Hematopoietic multipotent progenitor cell (in vitro differentiated cells): ENCODE measurements at regions not wholly inside any gene's neighbourhood (a gene's known extent, or its start where the extent isn't known, plus 50 kb on each side); places are given as distances from the start of the nearest gene placed in this dataset.
"Not testable (repeated sequence)": the region's sequence is repeated elsewhere in the genome, so short reads cannot be mapped to it uniquely, and the experiment has no call there.

Source experiments
- DNase-seq, 3 donors: peaks; one replicate each; pipeline ENCODE4 v3.0.0-alpha.2; 2011 to 2015; ENCODE audit warnings: low read depth in 2 of 3, low spot score in 2 of 3

DNA sequence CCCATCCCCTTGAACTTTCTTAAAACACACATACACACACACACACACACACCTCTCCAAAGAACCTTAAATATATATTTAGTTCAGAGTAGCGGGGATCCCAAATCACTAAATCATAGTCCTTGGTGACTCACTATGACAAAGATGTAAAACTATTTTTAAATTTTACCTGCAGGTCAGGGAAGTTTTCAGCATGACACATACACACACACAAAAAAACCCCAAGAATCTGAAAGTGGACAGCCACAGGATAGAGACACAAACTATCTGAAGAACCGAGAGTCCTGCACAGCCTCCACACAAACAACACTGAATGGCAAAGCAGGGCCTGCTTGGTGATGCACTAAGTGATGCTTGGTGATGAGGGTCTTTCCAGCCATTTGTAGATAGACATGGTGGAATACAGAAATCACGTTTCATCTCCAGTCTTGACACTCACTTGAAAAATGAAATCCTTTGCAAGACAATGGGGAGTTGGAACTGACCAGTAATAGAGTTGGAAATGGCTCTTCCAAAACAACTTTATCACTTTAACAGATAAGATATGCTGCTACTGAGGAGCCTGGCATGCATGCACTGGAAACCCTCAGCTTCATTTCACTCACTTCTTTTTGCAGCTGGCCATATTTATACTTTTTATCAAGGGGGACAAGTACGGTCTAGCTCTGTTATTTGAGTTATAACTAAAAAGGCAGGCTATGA lies 307.3 kb downstream of the RAPGEF2 start:
- DNase-seq, result no peak

GRCh38 chr4:159410891-159411290 lies 308.0 kb downstream of the RAPGEF2 start:
- no peak for DNase-seq

DNA sequence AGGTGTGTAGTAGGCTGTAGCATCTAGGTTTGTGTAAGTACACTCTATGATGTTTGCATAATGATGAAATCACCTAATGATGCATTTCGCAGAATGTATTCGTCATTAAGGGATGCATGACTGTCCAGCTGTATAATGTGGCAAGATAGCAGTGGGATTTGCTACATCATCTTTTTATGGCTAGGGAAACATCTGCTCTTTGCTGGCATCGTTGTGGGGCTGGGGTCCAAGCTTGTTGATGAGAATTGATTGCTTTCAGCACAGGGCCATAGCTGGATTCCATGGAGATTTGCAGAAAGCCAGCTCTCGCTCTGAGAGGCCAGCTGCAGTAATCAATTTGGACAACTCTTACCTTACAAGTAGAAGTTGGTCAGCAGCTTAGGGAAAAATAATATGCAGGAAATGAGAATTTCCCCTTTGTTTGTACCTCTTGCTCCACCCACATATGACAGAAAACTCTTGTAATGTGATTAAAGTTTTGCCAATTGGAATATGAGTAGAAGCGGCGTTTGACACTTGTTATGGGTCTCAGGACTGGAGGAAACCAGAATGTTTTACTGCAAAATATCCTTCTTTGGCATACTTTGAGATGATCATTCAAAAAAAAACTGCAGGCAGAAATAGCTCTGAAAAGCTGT lies 310.5 kb downstream of the RAPGEF2 start:
- DNase-seq, result no peak

DNA sequence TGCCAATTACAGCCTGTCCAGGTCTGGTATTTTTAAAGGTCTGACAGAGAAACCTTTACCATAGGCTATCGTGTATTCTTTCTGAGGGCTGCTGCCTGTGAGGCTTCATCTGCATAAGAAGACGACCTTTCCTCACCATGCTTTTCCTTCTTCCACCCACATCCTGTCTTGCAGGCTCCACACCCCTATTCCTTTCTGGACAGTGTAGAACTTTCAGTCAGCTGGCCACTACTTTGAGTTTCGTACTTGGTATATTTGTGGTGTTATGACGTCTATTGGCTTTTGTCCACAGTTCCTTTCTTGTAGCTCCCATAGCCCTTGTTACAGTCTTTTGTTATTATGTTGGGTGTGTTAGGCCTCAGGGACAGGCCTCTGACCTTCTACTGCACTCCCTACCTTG lies 311.4 kb downstream of the RAPGEF2 start:
- DNase-seq, result no peak

DNA sequence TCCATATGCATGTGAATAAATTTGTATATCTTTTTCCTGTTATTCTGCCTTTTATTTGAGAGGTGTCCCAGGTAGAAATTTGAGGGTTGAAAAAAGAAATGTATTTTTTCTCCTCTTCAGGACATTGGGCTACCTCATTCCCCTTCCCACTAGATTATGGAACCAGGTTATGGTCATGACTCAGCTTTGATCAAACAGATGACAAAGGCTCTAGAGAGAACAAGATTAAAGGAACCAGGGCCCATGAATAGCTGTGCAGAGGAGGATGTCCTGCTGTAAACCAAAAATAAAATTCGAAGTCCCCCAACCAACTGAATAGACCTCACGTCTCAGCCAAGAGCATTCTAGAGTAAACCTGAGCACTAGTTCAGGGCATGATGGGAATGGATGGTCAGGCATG lies 313.2 kb downstream of the RAPGEF2 start:
- DNase-seq, result no peak

DNA sequence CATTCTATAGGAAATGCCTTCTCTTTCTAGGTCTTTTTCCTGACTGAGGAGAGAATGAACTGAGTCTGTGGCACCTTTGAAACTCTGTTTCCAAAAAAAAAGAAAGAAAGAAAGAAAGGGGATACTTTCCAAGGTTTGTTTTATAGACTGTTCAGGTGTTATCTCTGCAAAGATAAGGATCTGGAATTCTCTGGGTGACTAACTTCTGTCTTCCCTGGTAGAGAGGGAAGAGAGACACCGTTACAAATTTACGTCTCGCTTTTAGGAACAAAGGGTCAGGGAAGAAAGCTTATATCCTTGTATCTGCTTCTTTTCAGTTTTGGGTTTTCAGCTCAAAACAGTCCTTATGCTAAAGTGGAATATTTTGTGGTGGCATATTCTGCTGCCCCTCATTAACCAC lies 314.1 kb downstream of the RAPGEF2 start:
- no peak for DNase-seq

DNA sequence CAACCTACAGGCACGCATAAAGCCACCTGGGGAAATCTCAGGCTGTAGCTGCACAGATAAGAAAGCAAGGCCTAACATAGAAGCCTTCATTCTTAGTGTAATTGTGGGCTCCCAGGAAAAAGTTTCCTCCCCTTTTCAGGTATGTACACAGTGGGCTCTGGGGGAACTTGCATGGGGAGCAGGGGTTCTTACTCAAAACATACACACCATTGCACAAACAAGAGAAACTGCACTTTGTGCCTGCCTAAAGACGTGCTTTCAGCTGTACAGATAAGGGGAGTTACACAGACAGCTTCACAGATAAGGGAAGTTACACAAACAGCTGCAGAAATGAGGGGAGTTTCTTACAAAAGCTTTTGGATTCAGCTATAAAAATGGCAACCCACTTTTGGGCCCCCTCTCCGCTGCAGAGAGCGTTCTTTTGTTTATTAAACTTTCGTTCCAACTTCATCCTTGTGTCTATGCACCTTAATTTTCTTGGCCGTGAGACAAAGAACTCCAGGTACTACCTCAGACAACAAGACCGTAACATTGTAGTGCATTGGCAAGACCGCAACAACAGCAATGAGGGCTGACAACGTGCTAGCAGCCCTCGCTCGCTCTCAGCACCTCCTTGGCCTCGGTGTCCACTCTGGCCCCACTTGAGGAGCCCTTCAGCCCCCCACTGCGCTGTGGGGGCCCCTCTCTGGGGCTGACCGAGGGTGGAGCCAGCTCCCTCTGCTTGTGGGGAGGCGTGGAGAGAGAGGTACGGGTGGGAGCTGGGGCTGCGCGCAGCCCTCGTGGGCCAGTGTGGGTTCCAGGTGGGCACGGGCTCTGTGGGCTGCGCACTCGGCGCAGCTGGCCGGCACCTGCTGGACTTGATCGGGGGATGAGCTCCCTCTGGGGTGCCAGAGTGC lies 317.5 kb downstream of the RAPGEF2 start:
- DNase-seq, result no peak

- DNase-seq, result not testable (repeated sequence)
Observed at GRCh38 chr4:159421058-159421419, 318.2 kb downstream of the RAPGEF2 start.

- DNase-seq, result no peak
Observed at GRCh38 chr4:159422019-159422418, 319.1 kb downstream of the RAPGEF2 start.

GRCh38 chr4:159422626-159423025 lies 319.7 kb downstream of the RAPGEF2 start:
- no peak for DNase-seq

GRCh38 chr4:159425737-159426305 lies 322.9 kb downstream of the RAPGEF2 start:
- DNase-seq, result no peak

- DNase-seq, result no peak
Observed at GRCh38 chr4:159428293-159428692, 325.4 kb downstream of the RAPGEF2 start.

GRCh38 chr4:159428975-159429692 lies 326.3 kb downstream of the RAPGEF2 start:
- DNase-seq, result peak in 2 of 3 donors; percentile 15 to 35

DNA sequence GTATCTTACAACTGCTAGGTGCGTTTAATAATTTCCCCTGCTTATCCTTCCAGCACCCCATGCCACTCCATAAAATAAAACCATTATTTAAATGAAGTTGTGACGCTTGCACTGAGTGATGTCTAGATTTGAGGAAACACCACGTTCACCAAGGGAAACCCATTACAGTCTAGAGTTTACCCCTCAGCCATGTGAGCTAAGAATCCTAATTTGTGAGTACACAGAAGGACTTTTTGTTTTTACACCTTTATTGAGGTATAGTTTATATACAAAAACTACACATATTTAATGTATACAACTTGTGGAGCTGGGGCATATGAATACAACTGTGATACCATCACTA lies 326.8 kb downstream of the RAPGEF2 start:
- peak in 2 of 3 donors; percentile 25 to 42 for DNase-seq

DNA sequence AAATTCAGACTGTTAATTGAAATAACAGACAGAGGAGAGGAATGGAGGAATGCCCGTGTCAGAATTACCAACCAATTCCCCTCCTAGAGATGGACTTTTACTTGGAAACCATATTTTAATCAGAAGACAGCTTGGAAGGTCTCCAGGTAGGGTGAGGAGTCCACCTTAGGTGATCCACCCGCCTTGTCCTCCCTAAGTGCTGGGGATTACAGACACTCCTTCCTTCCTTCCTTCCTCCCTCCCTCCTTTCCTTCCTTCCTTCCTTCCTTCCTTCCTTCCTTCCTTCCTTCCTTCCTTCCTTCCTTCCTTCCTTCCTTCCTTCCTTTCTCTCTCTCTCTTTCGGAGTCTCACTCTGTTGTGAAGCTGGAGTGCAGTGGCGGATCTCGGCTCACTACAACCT lies 328.0 kb downstream of the RAPGEF2 start:
- no peak for DNase-seq

- no peak for DNase-seq
Observed at GRCh38 chr4:159432436-159432835, 329.6 kb downstream of the RAPGEF2 start.

GRCh38 chr4:159433337-159433736 lies 330.5 kb downstream of the RAPGEF2 start:
- DNase-seq, result no peak

DNA sequence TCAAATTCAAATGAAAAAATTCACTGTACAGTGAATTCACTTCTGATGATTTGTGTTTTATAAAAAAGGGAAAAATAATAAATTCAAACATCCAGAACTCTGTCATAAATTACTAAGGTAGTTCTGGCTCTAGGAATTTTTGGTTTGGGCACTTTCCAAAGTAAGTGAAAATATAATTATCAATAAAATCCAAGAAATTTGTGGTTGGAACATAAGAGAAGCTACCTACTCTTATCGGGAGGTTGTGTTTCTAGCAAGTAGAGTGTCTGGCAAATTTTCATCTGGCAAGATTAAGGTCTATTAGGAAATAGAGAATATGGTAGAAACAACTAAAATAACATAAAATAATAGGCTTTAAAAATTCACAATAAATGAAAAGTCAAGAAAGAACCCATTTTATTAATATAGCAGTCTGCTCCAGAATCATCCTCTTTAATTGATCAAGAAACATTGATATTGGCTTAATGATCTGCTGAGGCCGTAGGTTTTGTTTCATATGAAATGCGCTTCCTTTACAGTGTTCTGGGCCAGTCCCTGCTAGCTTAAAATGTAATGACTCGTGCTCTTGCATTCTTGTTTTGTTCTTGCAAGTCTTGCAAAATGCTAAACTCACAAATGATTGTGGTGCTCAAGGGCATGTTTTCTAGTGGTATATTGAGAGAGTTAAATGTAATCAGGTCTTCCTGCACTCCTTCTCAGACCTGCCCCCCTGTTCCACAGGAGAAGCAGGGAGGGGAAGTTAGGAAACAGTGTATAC lies 331.4 kb downstream of the RAPGEF2 start:
- DNase-seq, result no peak

GRCh38 chr4:159434871-159435241 lies 332.0 kb downstream of the RAPGEF2 start:
- no peak for DNase-seq

GRCh38 chr4:159435561-159436023 lies 332.7 kb downstream of the RAPGEF2 start:
- peak in 2 of 3 donors; percentile 25 to 41 for DNase-seq
